DMS 273 (cell line): ENCODE measurements at regions not wholly inside any gene's neighbourhood (a gene's known extent, or its start where the extent isn't known, plus 50 kb on each side); places are given as distances from the start of the nearest gene placed in this dataset.

Experiments
- DNase-seq: peaks from one replicate; lab custom pipeline; 2025; ENCODE audit not compliant: unreplicated experiment; lab: John Stamatoyannopoulos, UW

- DNase-seq: no peak
Measured at GRCh38 chr17:79541056-79541850, 69.6 kb downstream of the RBFOX3 start.

DNA sequence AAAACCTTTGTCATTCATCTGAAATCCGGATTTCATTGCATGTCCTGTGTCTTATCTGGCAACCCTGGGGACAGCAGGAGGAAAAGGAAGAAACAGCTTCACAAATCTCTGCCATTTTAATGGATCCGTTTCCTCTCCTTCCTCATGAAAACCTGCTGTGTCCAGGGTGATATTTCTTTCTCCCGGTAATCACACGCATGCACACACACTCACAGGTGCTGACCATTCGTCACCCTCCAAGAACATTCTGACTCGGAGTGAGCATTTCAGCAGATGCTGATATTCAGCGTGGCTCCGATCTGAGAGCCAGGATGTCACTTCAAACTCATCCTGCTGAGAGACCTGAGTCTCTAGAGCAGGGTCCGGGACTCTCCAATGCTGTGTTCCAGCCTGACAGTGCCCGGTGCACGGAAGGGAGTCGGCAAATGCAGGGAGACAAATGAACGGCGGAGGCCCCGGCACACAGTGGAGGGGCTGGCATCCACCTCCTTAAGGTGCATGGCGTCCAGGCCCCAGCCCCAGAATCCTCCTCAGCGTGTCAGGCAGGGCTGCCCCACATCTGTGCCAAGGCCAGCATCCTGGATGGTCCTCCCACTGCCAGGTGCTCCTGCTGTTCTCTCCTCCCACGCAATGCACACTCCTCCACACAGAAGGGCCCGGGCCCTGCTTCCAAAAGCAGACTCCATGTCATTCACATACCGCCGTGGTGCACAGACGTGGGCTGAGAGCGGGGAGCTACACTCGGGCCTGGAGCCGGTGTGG, 70.7 kb downstream of the RBFOX3 start:
- no peak for DNase-seq

GRCh38 chr17:79538291-79538690, 72.6 kb downstream of the RBFOX3 start:
- no peak for DNase-seq

DNA sequence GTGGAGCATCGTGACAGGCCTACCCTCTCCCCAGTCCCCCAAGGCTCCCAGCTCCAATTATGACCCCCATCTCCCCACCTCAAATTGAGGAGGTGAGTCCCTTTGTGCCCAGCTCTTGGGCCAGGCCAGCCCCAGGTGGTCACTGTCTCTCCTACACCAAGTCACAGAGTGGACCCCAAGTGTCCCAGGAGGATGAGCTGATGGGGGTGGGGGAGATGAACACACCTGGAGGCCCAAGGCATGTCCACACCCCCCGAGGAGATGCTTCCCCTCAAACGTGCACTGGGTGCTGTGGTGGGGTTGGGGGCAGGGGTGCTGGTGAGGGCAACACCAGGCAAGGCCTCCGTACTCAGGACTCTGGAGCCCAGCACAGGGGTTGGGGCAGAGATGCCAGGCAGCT, 73.2 kb downstream of the RBFOX3 start:
- no peak for DNase-seq

- DNase-seq: peak; percentile 22
Measured at GRCh38 chr17:79537061-79537460, 73.8 kb downstream of the RBFOX3 start.

DNA sequence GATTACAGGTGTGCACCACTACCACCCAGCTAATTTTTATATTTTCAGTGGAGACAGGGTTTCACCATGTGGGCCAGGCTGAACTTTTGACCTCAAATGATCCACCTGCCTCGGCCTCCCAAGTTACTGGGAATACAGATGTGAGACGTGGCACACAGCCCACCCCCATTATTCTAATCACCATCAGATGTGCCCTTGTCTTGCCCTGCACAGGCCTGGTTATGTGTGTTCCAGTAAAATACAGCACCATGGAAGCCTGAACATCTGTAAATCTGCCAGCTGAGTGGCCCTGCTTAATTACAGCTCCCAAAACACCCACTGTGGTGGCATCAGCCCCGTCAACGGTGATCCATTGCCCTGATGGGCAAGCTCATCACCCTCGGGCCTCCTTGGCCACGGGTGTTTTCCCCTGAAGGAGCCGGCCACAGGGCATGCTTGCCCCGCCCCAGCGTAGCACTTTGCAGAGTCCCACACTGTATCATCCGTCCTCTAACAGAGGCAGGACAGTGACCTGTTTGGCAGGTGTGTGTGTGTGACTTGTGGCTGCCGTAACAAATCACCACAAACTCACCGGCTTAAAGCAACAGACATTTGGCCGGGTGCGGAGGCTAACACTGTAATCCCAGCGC, 74.5 kb downstream of the RBFOX3 start:
- no peak for DNase-seq

GRCh38 chr17:79535728-79536025, 75.2 kb downstream of the RBFOX3 start:
- no peak for DNase-seq

DNA sequence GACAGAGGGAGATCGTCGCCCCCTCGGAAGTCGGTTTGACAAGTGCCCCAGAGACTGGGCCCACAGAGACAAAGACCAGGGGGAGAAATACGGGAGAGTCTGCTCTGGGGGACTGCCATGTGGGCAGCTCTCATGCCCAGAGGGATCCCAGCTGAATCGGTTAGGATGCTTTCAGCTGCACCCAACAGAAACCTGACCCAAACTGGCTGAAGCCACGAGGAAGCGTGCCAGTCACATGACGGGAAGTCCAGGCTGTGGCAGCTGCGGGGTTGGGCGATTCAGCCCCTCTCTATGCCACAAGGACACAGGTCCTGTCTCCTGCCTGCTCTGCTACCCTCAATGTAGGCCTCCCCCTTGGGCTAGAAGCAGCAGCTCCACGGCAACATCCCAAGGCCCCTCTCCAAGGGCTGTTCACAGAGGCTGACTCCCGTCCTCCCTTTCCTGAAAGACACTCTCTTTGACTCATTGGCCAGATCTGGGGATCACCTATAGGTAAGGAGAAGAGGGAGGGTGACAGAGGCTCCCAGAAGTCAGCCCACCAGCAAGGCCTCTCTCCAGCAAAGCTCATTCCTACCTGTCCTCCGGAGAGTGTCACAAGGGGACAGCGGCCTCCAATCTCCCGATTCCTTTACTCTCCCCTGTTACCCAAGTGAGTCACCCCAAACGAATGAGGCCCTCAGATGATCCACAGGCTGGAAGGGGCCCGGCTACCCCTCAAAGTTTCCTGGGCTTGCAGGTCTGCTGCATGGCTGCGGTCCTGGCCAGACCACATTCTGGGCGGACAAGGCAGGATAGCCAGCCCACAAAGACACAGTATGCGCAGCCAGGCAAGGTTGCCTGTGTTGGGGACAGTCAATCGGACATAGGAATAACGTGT, 75.8 kb downstream of the RBFOX3 start:
- DNase-seq: no peak

- no peak for DNase-seq
Measured at GRCh38 chr17:79534111-79534510, 76.7 kb downstream of the RBFOX3 start.

GRCh38 chr17:79533116-79533515, 77.7 kb downstream of the RBFOX3 start:
- DNase-seq: no peak

DNA sequence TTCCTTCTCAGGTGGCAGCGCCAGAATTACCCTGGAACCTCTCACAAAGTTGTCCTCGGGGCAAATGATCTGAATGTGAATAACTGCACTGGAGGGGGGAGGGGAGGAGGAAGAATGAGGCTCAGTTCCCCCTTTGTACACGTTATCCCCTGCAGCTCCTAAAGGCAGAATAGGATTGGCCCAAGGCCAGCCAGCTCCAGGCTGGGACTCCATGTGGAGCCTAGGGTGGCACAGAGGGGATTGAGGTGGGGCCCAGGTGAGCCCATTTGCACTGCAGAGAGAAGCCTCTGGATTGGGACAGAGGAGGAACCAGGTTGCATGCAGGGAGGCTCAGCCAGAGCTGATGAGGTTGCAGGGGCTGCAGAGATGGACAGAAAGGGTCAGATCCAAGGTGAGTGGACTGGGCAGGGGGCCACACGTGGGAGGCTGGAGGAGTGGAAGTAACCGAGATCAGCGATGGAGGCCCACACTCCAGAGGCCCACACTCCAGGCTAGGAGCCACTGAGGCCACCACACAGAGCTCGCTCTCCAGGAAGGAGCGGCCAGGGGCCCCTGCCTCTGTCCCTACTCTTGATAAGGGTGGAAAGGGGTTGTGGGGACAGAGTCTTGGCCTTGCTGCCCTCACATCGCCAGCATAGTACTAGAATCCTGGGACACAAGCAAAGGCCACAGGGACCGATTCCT, 78.6 kb downstream of the RBFOX3 start:
- DNase-seq: no peak

DNA sequence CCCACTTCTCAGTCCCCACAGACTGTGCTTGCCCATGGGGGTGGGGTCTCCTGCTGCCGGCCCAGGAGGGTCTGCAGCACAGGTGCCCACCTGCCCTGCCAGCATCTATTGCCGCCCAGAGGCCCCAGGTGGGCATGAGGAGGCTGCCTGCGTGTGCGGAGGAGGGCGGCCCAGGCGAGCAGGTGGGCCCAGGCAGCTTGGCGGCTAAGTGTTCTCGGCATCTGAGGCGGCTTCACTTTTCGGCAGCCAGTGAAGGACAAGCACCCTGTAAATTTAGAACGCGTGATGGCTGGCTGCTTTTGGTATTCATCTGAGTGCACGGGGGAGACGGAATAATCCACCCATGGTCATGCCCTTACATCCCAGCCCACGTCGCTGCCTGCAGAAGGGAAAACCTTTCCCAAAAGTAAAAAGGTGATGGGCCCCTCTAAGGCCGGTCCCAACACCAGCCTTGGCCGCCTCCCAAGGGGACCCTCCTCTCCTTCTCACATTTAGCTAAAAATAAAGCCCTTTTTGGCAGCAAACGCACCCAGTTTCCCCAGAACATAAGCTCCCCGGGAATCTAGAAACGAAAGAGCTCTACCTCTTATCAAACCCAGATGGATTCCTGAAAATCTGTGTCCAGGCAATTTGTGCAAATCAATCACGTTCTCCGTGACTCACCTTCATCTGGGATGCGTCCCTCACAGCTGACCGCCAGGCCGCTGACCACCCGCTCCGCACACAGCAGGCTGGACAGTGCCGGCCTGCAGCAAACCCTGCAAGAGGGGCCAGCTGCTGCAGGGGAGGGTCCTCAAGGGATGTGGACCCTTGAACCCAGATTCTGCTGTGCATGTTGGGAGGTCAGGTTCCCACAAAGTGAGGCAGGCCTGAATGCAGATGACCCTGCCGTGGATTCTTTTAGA, 79.4 kb downstream of the RBFOX3 start:
- no peak for DNase-seq

DNA sequence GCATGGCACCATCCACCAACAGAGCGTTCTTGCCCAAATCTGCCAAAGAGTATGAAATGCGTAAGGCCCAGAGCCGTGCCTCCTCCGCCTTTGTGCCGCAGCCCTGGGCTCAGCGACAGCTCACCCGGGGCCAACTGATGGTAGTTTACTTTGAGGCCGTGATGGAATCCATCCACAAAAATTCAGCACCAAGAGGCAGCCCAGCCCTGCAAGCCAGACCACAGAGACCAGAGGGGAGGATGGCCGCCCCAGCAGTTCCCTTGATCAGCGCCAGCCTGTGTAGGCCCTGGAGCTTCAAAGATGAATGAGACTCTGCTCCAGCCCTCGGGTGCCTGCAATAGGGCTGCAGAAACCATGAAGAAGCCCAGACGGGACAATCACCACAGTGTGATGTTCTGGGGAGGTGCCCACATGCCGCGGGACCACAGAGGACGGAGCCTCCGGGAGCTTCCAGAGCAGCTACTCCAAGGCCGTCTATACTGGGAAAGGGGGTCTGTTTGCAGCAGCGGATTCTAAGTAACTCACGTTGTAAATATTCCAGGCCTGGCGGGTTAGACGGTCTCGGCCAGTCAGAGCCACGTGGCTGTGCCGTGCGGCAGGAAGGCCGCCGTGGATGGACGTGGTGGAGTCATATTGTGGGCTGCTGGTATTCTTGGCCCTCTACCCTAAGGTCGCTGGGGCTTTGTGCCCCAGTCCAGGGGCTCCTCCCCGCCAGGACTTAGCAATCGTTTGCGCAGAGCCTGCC, 80.3 kb downstream of the RBFOX3 start:
- no peak for DNase-seq

DNA sequence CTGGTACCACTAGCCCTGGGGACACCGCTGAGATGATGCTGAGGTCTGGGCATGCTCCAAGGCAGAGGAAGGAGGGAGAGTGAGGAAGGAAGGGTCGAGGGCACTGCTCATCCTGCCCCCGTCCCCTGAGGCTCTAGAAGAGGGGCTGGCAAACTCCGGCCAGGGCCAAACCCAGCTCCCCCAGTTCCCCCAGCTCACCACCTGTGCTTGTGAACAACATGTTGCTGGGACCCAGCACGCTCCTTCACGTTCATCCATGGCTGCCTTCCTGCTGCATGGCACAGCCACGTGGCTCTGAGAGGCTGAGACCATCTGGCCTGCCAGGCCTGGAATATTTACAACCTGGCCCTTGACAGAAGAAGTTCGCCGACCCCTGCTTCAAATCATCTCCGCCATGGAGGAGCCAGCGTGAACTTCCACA, 81.2 kb downstream of the RBFOX3 start:
- peak; percentile 38 for DNase-seq

DNA sequence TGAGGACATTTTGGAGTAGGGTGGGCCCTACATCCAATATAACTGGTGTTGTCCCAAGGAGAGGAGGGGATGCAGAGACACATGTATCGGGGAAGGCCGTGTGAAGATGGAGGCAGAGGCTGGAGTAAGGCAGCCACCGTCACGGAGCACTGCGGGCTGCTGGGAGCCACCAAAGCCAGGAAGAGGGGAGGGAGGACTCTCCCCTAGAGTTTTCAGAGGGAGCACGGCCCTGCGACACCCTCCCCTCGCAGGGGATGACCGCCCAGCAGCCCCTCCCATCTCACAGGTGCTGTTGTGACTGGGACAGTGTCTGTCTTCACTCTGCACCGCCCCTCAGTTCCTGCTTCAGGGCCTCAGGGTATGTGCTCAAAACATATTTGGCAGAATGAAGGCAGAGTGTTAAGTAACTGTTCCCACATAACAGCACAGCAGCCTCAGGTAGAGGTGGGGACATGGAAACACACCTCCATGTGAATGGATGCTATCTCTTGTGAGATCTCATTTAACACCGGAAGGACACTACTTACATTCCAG, 82.2 kb downstream of the RBFOX3 start:
- no peak for DNase-seq

- DNase-seq: no peak
Measured at GRCh38 chr17:79527306-79527705, 83.5 kb downstream of the RBFOX3 start.

DNA sequence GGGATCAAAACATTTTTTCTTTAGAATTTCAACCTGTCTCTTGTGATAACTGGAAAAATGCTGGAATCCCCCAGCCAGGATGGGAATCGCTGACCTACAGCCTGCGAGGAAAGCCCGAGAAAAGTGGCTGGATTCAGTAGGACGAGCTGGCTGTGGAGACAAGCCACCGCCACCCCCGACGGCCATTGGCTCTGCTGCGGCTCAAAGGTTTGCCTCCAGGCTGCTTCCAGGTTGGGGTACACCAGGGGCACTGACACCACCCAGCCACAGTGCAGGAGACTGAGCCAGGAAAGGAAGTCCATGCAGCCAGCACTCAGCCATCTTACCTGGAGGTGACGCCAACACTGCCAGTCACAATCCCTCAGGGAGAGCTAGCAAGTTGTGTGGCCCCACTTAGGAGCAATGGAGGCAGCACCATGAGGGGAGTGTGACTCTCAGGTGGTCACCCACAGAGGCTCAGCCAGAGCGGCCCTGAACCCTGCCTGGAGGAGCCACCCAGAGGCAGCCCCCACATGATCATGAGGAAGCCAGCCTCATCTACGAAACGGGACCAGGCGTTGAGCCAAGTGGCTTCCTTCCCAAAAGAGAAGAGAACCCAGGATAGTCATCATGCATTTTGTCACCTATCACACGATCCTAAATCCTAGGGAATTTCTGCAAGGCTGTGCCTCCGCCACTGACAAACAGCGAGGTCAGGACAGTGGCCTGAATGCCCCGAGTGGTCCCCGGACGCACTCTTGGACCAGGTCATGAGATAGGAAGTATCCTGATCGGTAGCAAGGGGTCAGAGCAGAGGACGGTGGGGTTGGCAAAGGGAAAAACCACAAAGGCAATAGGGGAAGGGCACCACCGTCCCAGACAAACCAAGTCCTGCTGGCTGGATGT, 84.8 kb downstream of the RBFOX3 start:
- no peak for DNase-seq
